ENCODE measurements at regions not wholly inside any gene's neighbourhood (a gene's known extent, or its start where the extent isn't known, plus 50 kb on each side); places are given as distances from the start of the nearest gene placed in this dataset.

DNA sequence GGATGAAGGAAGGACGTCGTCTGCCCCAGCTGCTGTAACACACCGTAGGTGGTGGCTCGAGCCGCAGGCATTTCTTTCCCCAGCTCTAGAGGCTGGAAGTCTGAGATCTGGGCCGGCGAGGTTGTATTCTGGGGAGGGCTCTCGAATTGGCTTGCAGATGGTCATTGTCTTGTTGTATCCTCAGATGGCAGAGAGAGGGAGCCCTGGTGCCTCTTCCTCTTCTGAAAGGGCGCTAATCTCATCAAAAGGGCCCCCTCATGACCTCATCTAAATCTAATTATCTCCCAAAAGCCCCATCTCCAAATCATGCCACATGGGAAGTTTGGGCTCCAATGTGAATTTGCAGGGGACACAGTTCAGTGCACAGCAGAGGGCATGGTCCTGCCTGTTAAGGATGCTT, 109.0 kb downstream of the SIK1 start:
- DNase-seq (ENCODE audit: low read depth in 2 of 2): no peak
- H3K4me3 ChIP-seq (replicated peaks in 1 of 2; ENCODE audit: low read depth in 2 of 2, low read length in 2 of 2): no peak overlapping the region
- TF ChIP-seq, protein P1, sequence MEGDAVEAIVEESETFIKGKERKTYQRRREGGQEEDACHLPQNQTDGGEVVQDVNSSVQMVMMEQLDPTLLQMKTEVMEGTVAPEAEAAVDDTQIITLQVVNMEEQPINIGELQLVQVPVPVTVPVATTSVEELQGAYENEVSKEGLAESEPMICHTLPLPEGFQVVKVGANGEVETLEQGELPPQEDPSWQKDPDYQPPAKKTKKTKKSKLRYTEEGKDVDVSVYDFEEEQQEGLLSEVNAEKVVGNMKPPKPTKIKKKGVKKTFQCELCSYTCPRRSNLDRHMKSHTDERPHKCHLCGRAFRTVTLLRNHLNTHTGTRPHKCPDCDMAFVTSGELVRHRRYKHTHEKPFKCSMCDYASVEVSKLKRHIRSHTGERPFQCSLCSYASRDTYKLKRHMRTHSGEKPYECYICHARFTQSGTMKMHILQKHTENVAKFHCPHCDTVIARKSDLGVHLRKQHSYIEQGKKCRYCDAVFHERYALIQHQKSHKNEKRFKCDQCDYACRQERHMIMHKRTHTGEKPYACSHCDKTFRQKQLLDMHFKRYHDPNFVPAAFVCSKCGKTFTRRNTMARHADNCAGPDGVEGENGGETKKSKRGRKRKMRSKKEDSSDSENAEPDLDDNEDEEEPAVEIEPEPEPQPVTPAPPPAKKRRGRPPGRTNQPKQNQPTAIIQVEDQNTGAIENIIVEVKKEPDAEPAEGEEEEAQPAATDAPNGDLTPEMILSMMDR (IDR thresholded peaks at IDR 0.05; ENCODE audit: low read depth, low read length): no peak

DNA sequence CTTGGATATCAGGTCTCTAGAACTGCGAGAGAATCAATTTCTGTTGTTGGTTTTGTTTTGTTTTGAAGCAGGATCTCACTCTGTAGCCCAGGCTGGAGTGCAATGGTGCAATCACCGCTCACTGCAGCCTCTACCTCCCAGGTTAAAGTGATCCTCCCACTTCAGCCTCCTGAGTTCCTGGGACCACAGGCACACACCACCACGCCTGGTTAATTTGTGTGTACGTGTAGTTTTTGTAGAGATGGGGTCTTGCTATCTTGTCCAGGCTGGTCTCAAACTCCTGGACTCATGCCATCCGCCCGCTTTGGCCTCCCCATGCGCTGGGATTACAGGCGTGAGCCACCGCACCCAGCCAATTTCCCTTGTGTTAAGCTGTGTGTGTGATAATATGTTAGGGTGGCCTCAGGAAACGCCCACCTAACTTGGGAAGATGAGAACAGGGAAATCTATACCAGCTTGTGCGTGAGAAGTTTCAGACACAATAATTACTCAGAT, 109.6 kb downstream of the SIK1 start:
- no peak overlapping the region for H3K4me3 ChIP-seq (replicated peaks in 1 of 2; ENCODE audit: low read depth in 2 of 2, low read length in 2 of 2)
- no peak for DNase-seq (ENCODE audit: low read depth in 2 of 2)
- TF ChIP-seq, protein P1 (IDR thresholded peaks at IDR 0.05; ENCODE audit: low read depth, low read length): no peak

DNA sequence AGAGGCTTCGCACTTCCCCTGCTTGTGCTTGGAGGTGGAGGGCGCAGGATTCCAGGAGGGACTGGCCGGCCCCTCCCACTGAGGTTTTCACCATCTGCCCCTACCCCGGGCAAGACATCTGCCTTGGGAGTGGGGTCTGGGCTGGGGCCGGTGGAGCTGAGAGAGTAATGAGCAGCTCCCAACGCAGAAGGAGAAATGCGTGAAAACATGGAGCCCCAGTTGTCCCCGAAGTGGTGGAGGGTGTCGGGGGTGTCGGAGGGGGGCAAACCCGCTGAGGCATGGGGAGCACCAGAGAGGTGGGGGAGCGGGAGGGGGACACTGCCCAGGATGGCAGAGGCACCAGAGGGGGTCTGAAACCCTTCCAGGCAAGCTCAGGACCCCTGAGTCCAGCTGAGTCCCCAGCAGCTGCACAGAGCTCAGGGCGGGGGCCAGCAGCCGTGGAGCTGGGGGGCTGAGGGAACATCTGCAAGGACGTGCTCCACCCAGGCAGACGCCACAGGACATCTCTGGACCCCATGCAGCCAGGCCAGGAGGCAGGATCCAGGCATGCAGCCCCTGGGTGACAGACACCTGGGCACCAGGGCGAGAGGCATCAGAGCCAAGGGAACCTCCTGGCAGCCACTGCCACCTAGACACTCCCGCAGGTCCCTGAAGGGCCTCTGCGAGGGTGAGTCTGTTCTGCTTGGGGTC, 110.6 kb downstream of the SIK1 start:
- TF ChIP-seq, protein P1 (IDR thresholded peaks at IDR 0.05; ENCODE audit: low read depth, low read length): no peak
- no peak overlapping the region for H3K4me3 ChIP-seq (replicated peaks in 1 of 2; ENCODE audit: low read depth in 2 of 2, low read length in 2 of 2)
- no peak for DNase-seq (ENCODE audit: low read depth in 2 of 2)

DNA sequence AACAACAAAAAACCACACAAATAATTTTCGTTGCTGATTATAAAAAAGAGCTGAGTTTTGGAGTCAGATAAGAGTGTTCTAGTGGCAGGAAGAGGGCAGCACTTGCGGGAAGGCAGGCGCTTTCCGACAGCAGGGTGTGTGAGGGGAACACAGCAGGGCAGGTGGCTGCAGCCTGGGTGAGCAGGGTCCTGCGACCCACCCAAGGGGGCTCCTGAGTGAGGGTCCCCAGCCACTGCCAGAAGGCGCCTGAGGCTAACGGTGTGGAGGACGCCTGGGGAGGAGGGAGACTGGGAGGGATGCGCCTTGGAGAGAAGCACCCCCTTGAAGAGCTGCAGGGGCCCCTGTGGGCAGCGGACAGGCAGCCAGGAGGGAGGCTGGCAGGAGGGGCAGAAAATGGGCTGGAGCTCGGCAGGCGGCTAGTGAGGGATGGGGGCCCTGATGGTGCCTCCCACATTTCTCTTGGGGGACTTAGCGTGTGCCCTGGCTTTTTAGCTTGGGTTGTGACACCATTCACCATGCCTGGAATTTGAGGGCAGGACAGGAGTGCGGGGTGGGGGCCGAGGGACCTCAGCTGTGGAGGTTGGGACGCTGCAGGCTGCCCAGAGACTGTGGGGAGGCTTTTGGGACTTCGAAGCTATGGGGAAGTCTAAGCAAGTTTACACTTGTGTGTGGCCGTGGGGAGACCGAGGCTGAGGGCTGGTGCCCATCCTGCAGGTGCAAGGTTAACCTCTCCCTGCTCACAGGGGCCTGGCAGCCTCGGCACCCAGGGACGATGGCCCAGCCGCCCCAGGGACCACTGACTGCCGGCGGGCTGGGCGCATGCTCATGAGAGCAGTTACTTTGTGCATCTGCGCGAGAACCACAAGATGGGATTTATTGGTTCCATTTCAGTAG, 111.4 kb downstream of the SIK1 start:
- no peak for DNase-seq (ENCODE audit: low read depth in 2 of 2)
- TF ChIP-seq, protein P1 (IDR thresholded peaks at IDR 0.05; ENCODE audit: low read depth, low read length): no peak
- no peak overlapping the region for H3K4me3 ChIP-seq (replicated peaks in 1 of 2; ENCODE audit: low read depth in 2 of 2, low read length in 2 of 2)

DNA sequence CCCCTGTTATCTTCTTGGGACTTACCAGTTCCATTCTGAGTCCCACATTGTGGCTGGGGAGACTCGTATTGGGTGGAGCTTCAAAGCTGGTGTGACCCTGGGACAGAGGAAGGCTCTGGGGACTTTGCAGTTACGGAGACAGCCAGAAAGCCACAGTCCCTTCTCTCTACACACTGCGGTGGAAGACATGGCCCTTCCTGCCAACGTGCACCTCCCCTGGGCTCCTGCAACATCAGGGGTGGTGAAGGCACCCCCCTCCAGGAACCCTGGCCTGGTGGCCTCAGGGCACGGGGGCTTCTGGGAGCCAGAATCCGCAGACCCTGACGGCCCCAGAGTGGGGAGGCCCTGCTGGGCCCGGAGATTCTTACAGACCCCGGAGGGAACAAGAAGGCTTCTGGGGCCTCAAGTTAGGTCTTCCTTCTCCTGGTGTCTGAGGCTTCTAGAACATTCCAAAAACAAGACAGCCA, 113.0 kb downstream of the SIK1 start:
- no peak for DNase-seq (ENCODE audit: low read depth in 2 of 2)
- TF ChIP-seq, protein P1 (IDR thresholded peaks at IDR 0.05; ENCODE audit: low read depth, low read length): no peak
- H3K4me3 ChIP-seq (replicated peaks in 1 of 2; ENCODE audit: low read depth in 2 of 2, low read length in 2 of 2): no peak overlapping the region

DNA sequence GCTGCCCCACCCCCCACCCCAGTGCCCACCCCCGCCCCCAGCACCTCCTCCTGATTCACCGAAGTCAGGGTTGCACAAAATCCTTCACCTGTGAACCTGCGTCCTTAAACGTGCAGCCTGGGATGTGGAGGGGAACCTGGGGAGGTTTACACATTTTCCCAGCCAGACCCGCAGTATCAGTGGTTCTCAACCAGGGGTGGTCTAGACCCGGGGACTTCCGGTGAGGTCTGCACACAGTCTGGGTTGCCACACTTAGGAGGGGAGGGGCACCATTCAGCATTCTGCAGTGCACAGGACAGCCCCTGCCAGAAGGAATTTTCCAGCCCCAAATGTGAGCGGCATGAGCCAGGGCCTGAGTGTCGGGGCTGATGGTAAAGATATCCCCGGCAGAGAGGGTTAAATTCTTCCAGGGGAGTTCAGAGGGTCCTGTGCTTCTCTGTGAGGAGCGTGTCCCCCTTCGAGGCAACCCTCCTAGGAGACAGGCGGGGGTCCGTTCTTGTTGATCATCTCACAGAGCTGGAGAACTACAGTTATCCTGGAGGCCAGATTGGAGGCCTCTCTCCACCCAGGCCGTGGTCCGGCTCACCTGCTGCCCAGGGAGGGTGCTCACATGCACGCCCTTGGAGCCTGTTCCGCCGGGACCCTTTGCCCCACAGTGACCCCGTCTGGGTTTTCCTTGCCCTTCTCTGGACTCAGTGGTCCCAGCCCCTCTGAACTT, 113.6 kb downstream of the SIK1 start:
- TF ChIP-seq, protein P1 (IDR thresholded peaks at IDR 0.05; ENCODE audit: low read depth, low read length): no peak
- no peak overlapping the region for H3K4me3 ChIP-seq (replicated peaks in 1 of 2; ENCODE audit: low read depth in 2 of 2, low read length in 2 of 2)
- DNase-seq (ENCODE audit: low read depth in 2 of 2): no peak
